ENCODE measurements at regions not wholly inside any gene's neighbourhood (a gene's known extent, or its start where the extent isn't known, plus 50 kb on each side); places are given as distances from the start of the nearest gene placed in this dataset.

DNA sequence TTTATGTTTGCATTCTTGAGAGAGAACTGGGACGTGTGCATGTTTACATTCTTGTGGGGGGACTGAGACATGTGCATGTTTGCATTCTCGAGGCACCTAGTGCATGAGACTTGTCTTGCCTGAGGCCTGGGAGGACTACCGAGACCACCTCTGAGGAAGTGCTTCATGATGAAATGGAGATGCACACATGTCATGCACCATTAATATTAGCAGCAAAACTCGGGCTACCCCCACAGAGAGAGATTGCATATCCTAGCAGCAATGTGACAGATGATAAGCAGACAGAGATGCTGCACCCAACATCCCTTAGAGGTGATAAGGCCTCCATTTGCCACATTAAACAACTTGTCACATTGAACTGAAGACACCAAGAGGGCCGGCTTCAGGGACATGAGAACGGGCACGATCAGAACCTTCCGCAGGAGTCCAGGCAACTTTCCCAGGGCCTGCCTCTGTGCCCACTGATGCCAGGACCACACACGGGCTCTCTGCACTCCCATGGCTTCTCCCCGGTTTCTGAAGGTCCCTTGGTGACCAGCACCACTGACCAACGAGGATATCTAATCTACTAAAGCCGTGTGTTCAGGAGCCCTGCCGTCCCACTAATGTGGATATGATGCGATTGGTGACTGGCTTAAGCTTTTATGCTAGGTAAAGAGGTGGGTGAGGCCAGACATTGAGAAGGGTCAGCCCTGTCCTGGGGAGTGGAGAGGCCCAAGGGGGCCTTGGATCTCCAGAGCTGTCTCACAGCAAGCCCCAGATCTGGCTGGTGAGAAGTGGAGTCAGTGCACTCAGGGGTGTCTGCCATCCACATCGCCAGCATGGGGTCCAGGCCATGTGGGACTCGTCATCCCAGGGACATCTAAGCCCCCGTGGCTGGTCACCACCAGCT lies 208.3 kb downstream of the NDUFA10 start:
- ATAC-seq (replicated peaks; ENCODE audit: extremely low read depth, poor library complexity, severe bottlenecking) (no peak), DNase-seq (ENCODE audit: low spot score in 2 of 2) (no peak)
- H3K4me3 Mint-ChIP-seq = no peak overlapping the region
- no peaks in the 10 kb centered on the region for H3K4me1 Mint-ChIP-seq
- H3K27me3 Mint-ChIP-seq = peaks cover 48% of the 10 kb centered on the region
- no peak overlapping the region for H3K27ac Mint-ChIP-seq (ENCODE audit: low read depth)
- H3K36me3 Mint-ChIP-seq (ENCODE audit: insufficient read depth) = no peaks in the 10 kb centered on the region
- no peaks in the 10 kb centered on the region for H3K9me3 Mint-ChIP-seq

DNA sequence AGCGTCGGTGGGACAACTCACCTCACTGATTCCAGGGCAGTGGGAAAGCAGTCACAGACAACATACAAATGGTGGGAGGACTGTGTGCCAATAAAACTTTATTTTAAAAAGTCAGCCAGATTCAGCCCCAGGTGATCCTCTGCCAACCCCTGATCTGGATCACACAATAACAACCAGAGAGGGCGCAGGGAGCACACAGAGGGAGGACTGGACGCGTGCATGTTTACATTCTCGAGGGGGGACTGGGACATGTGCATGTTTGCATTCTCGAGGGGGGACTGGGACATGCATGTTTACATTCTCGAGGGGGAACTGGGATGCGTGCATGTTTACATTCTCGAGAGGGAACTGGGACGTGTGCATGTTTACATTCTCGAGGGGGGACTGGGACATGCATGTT lies 209.5 kb downstream of the NDUFA10 start:
- Mint-ChIP-seq H3K4me3 (no peak overlapping the region), H3K4me1 (no peaks in the 10 kb centered on the region), H3K27me3 (peaks cover 36% of the 10 kb centered on the region), H3K36me3 (ENCODE audit: insufficient read depth) (no peaks in the 10 kb centered on the region), H3K9me3 (no peaks in the 10 kb centered on the region), H3K27ac (ENCODE audit: low read depth) (no peak overlapping the region)
- DNase-seq (ENCODE audit: low spot score in 2 of 2) (no peak), ATAC-seq (replicated peaks; ENCODE audit: extremely low read depth, poor library complexity, severe bottlenecking) (no peak)

DNA sequence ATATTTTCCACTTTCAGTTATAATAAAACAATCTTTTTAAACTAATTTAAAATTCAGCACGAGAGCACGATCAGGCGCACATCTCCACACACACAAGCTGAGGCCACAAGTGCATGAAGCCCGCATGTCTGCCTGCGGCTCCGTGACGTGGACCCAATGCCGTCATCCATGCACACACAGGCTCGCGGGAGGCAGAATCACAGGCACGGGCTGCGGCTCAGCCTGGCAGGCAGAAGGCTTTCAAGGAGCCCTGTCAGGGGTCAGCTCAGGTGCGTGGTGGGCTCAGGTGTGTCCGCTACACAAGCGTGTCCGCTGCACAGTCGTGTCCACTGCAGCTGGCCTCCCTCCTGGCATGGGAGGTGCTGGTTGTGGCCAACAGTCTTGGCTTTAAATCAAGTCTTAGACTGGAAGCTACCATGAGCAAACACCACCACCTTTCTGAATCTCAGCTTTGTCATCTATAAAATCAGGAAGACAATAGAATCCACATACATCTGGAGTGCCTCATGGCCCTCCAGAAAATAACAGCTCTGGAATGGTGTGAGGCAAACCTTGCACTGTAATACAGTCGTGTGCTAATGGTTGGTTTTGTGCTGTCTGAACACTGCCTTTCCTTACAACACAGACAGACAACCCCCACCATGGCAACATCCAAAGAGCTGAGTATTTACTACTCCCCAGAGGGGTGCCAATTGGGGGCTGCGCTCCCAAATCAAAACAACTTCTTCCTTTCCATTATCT lies 210.1 kb downstream of the NDUFA10 start:
- H3K36me3 Mint-ChIP-seq (ENCODE audit: insufficient read depth) = no peaks in the 10 kb centered on the region
- ATAC-seq (replicated peaks; ENCODE audit: extremely low read depth, poor library complexity, severe bottlenecking) (no peak), DNase-seq (ENCODE audit: low spot score in 2 of 2) (no peak)
- H3K4me3 Mint-ChIP-seq = no peak overlapping the region
- H3K9me3 Mint-ChIP-seq = no peaks in the 10 kb centered on the region
- H3K4me1 Mint-ChIP-seq = no peaks in the 10 kb centered on the region
- peaks cover 30% of the 10 kb centered on the region for H3K27me3 Mint-ChIP-seq
- H3K27ac Mint-ChIP-seq (ENCODE audit: low read depth) = no peak overlapping the region

DNA sequence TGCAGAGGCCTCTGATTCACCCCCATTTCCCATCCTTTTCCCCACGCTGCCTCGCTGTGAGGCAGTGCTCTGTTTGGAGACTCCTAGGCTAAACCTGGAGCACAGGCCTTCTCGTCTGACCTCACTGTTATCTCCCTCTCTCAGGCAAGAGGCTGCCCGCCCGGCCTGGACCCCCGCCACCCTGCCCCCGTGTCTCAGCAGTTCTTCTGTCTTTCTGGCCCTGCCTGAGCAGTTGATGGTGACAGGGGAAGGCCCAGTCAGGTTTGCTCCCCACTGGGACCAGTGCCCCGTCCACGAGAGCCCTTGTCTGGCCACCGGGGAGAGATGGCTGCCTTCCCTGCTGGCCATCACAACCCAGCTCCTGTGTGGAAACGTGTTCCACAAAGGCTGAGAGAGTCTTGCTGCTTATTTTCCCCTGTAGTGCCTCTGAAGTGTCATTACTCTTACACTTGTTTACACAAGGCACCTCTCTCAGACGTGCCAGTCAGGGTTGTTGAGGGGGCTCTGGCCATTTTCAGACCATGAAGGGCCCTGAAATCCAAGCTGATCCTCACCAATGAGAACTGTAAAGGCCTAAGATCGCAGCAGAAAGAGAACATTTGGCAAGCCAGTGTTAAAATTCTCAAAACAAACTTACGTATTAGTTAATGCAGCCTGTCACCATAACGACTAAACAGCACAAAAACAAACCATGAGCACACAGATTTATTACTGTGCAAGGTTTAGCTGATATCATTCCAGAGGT lies 210.9 kb downstream of the NDUFA10 start:
- no peaks in the 10 kb centered on the region for H3K9me3 Mint-ChIP-seq

DNA sequence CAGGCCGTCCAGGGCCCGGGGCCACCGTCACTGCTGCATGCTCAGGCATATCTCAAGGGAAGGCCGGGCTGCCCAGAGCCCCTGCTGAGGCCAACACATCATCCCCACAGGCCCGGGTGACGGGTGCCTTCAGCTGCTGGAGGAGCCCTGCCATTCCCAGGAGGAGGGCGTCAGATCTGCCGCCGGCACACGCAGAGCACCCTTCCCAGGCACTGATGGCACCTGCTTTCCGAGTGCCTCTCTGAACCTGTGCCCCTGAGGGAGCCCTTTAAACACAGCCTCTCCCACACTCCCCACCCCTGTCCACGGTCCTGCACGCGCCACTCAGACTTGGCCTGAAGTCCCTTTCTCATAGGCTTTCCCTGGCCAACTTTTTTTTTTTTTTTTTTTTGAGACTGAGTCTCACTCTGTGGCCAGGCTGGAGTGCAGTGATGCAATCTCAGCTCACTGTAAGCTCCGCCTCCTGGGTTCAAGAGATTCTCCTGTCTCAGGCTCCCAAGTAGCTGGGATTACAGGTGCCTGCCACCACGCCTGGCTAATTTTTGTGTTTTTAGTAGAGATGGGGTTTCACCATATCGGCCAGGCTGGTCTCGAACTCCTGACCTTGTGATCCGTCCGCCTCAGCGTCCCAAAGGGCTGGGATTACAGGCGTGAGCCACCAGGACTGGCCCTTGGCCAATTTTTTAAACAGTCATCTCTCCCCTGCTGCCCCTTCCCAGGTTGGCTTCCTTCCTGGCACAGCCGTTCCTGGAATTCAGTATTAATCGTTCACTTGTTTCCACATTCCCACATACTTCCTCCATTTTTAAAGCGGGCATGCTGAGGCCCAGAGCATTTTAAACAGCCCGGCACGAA lies 211.7 kb downstream of the NDUFA10 start:
- DNase-seq (ENCODE audit: low spot score in 2 of 2) (no peak), ATAC-seq (replicated peaks; ENCODE audit: extremely low read depth, poor library complexity, severe bottlenecking) (no peak)
- Mint-ChIP-seq H3K27ac (ENCODE audit: low read depth) (no peak overlapping the region), H3K4me1 (no peaks in the 10 kb centered on the region), H3K27me3 (peaks cover 17% of the 10 kb centered on the region), H3K36me3 (ENCODE audit: insufficient read depth) (no peaks in the 10 kb centered on the region), H3K4me3 (no peak overlapping the region), H3K9me3 (no peaks in the 10 kb centered on the region)

More for the DNA sequence above, 210.9 kb downstream of the NDUFA10 start:
- Mint-ChIP-seq H3K27me3 (peaks cover 25% of the 10 kb centered on the region), H3K27ac (ENCODE audit: low read depth) (no peak overlapping the region), H3K4me3 (no peak overlapping the region), H3K4me1 (no peaks in the 10 kb centered on the region), H3K36me3 (ENCODE audit: insufficient read depth) (no peaks in the 10 kb centered on the region)
- DNase-seq (ENCODE audit: low spot score in 2 of 2) = no peak
- ATAC-seq (replicated peaks; ENCODE audit: extremely low read depth, poor library complexity, severe bottlenecking) = no peak

DNA sequence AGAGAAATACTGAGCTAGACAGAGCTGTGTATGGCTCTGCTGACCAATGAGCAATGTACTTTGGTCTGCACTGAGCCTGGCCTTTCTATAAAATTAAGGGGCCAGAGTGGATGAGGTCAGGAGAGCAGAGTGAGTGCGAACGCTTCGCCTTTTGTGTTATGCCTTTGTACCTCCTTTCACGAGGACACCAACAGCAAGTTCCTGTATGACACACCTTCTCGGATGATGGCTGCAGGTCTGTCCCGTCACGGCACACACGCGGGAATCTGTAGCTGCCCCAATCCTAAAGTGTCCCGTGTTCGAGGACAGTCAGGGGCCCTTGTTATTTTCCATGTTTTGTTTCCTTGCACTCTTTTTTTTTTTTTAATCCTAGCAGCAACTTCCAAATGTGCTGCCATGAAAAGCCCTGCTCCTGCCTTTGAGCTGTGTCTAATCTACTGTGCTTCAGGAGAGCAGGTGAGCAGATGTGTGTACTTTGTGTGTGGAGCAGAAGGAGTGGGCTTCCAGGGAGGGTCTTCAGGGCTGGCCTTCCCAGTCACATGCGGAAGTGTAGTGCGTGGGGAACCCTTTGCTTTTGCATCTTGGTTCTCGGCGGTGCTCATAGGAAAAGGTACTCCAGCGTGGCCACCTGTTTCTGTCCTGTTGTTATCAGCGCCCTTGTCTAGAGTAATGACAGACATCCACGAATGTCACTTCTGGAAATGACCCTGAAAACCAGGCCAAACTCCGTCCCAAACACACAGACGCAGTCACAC lies 213.2 kb downstream of the NDUFA10 start:
- Mint-ChIP-seq H3K9me3 (no peaks in the 10 kb centered on the region), H3K27ac (ENCODE audit: low read depth) (no peak overlapping the region), H3K4me1 (no peaks in the 10 kb centered on the region), H3K27me3 (peaks cover 10% of the 10 kb centered on the region), H3K4me3 (no peak overlapping the region), H3K36me3 (ENCODE audit: insufficient read depth) (no peaks in the 10 kb centered on the region)
- ATAC-seq (replicated peaks; ENCODE audit: extremely low read depth, poor library complexity, severe bottlenecking) (no peak), DNase-seq (ENCODE audit: low spot score in 2 of 2) (no peak)

DNA sequence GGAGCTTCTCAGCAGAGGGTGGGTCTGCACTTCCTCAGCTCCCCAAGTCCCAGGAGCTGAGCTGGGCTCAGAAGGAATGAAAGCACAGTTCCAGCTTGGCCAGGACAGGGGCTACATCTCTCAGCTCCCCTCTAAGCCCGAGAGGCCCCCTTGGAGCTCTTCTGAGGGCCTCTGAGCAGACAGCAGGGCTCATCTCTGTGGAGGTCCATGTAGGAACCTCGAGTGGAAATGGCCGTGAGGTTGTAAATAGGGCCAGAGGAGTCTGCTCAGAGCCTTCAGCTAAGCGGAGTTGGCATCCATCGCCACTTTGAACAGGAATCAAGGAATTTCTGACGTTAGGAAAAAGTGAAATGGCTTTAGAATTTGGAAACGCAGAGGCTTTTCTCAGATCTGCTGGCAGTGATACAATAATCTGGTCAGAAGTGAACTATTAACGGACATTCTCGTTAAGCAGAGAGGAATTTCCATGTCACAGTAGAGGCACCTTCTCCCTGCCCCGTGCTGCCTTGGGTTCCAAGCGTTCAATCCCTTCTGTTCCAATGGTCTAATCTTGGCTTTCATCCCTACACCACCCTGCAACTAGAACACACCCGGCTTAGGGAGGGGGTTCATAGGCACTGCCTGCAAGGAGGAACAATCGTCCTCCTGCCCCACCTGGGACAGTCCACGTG lies 213.9 kb downstream of the NDUFA10 start:
- Mint-ChIP-seq H3K9me3 (no peaks in the 10 kb centered on the region), H3K27me3 (peaks cover 10% of the 10 kb centered on the region), H3K36me3 (ENCODE audit: insufficient read depth) (no peaks in the 10 kb centered on the region), H3K4me3 (no peak overlapping the region), H3K4me1 (no peaks in the 10 kb centered on the region), H3K27ac (ENCODE audit: low read depth) (no peak overlapping the region)
- DNase-seq (ENCODE audit: low spot score in 2 of 2) = no peak
- no peak for ATAC-seq (replicated peaks; ENCODE audit: extremely low read depth, poor library complexity, severe bottlenecking)

DNA sequence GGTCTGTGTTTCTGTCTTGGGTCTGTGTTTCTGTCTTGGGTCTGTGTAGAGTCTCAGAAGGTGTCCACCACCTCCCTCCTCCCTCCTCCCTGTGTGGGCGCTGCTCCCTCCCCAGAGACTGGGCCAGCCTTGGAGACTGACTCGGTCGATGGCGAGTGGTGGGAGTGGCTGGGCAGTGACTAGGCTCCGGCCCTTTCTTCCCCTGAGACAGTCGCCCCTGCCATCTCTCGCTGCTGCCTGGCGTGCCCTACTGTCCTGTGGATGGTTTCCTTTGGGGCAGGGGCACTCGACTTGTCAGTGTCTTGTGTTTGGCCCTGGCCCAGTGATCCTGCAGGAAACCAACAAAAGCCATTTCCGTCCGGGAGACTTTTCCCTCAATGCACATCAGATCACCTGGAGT lies 215.8 kb downstream of the NDUFA10 start:
- H3K36me3 Mint-ChIP-seq (ENCODE audit: insufficient read depth) = no peaks in the 10 kb centered on the region
- H3K4me1 Mint-ChIP-seq = no peaks in the 10 kb centered on the region
- peaks cover 10% of the 10 kb centered on the region for H3K27me3 Mint-ChIP-seq
- no peak for DNase-seq (ENCODE audit: low spot score in 2 of 2)
- ATAC-seq (replicated peaks; ENCODE audit: extremely low read depth, poor library complexity, severe bottlenecking) = no peak
- peak overlapping the region; percentile 41 for H3K27ac Mint-ChIP-seq (ENCODE audit: low read depth)
- no peak overlapping the region for H3K4me3 Mint-ChIP-seq
- H3K9me3 Mint-ChIP-seq = no peaks in the 10 kb centered on the region

DNA sequence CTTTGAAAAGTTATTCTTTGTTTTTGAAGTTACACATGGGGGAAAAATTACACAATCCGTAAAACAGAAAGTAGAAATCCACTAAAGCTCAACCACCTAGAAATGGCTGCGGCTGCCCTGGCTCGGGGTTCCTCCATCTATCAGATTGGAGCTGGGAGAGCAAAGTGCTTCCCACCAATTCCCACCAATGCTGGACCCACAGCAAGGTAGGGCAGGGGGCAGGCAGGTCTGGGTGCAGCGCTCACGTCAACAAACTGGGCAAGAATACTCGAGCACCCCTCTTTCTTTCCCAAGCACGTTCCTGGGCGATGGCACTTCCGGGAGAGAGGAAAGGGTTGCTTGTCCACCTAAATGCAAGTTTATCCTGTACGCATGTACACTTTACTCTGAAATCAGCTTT lies 217.6 kb downstream of the NDUFA10 start:
- DNase-seq (ENCODE audit: low spot score in 2 of 2) = no peak
- no peak for ATAC-seq (replicated peaks; ENCODE audit: extremely low read depth, poor library complexity, severe bottlenecking)
- H3K9me3 Mint-ChIP-seq = no peaks in the 10 kb centered on the region
- H3K4me3 Mint-ChIP-seq = no peak overlapping the region
- peaks cover 11% of the 10 kb centered on the region for H3K27me3 Mint-ChIP-seq
- H3K27ac Mint-ChIP-seq (ENCODE audit: low read depth) = no peak overlapping the region
- H3K4me1 Mint-ChIP-seq = no peaks in the 10 kb centered on the region
- no peaks in the 10 kb centered on the region for H3K36me3 Mint-ChIP-seq (ENCODE audit: insufficient read depth)

DNA sequence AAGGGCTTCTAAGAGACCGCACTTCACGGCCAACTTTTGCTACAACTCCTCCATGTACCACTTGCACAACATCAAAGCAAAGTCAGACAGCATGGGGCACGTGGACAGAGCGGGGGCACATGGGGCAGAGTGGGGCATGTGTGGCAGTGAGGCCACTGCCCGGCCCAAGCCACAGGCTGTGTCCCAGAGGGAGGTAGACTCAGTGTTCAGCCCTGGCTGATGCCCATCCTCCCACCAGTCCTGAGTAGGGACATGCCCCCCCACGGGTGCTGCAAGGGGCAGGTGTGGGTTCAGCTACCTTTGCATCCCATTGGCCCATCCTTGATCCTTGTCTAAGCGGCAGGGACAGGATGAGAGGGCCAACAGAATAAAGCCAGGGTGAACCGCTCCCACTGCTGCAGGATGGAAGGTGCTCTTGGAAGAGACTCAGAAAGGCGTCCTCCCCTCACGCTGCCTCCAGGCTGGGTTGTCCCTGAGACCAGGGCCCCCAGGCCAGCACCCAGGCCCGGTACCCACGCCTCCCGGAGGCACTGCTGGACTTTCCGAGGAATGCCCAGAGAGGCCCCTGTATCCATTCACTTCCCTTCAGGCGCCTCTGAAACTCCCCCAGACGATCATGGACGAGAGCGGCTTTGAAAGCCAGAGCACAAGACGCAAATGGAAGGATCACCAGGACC lies 218.2 kb downstream of the NDUFA10 start:
- ATAC-seq (replicated peaks; ENCODE audit: extremely low read depth, poor library complexity, severe bottlenecking) (no peak), DNase-seq (ENCODE audit: low spot score in 2 of 2) (no peak)
- H3K27ac Mint-ChIP-seq (ENCODE audit: low read depth) = no peak overlapping the region
- no peaks in the 10 kb centered on the region for H3K9me3 Mint-ChIP-seq
- H3K4me1 Mint-ChIP-seq = no peaks in the 10 kb centered on the region
- H3K27me3 Mint-ChIP-seq = peaks cover 18% of the 10 kb centered on the region
- H3K36me3 Mint-ChIP-seq (ENCODE audit: insufficient read depth) = no peaks in the 10 kb centered on the region
- H3K4me3 Mint-ChIP-seq = no peak overlapping the region

DNA sequence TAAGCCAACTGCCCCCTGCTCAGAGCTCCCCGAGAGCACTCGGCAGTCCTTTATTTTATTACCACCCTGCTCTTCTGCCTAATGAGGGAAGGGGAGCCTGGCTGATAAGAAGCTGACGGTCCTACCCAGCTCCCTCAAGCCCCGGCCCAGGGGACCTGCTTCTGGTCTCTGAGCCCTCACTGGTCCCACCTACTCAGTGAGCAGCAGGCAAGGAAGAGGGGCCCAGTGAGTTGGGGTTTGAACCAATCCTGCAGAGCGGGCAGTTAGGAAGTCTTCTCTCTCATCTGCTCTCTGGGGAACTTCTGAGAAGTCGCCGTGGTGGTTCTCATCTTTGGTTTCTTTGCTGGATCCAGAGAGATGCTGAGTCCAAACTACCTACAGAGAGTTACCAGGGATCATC lies 218.9 kb downstream of the NDUFA10 start:
- Mint-ChIP-seq H3K36me3 (ENCODE audit: insufficient read depth) (no peaks in the 10 kb centered on the region), H3K27ac (ENCODE audit: low read depth) (no peak overlapping the region)

More for the DNA sequence above, 218.9 kb downstream of the NDUFA10 start:
- ATAC-seq (replicated peaks; ENCODE audit: extremely low read depth, poor library complexity, severe bottlenecking) (no peak), DNase-seq (ENCODE audit: low spot score in 2 of 2) (no peak)
- H3K27me3 Mint-ChIP-seq = peaks cover 24% of the 10 kb centered on the region
- H3K4me3 Mint-ChIP-seq = no peak overlapping the region
- H3K4me1 Mint-ChIP-seq = no peaks in the 10 kb centered on the region
- no peaks in the 10 kb centered on the region for H3K9me3 Mint-ChIP-seq

Measured in central memory CD8-positive, alpha-beta T cell (primary cell).